GM23338 (cell line): ENCODE measurements at regions not wholly inside any gene's neighbourhood (a gene's known extent, or its start where the extent isn't known, plus 50 kb on each side); places are given as distances from the start of the nearest gene placed in this dataset.

Experiments used
- ATAC-seq: fragments of 200-7000 bp; cut with Tn5 transposase; 3 replicates; pipeline ENCODE4 v1.9.1; 2020
- DNase-seq: peaks from one replicate; pipeline ENCODE4 v3.0.0-alpha.2; 2015; ENCODE audit warnings: low spot score
- H2AFZ ChIP-seq: fragments of 200-600 bp; sonication (generic); 2 replicates; pipeline ENCODE4 v1.8.0; 2016; ENCODE audit warnings: antibody characterized with exemption, mild to moderate bottlenecking, moderate library complexity
- H3F3A ChIP-seq: fragments of 200-600 bp; sonication (generic); replicated peaks from 2 replicates; pipeline ENCODE4 v1.8.0; 2017; ENCODE audit warnings: antibody characterized with exemption, mixed run types, low read depth
- H3K27ac ChIP-seq: fragments of 200-600 bp; sonication (generic); 2 replicates; pipeline ENCODE4 v1.6.1; 2016; ENCODE audit warnings: low read depth
- H3K27me3 ChIP-seq: fragments of 200-600 bp; sonication (generic); 2 replicates; pipeline ENCODE4 v1.8.0; 2016; ENCODE audit warnings: mild to moderate bottlenecking, mixed run types, moderate library complexity; ENCODE audit not compliant: insufficient read depth
- H3K36me3 ChIP-seq: fragments of 200-600 bp; sonication (generic); 2 replicates; pipeline ENCODE4 v1.8.0; 2016; ENCODE audit warnings: mild to moderate bottlenecking; ENCODE audit not compliant: insufficient read depth
- H3K4me1 ChIP-seq: fragments of 200-600 bp; sonication (generic); 2 replicates; pipeline ENCODE4 v1.8.0; 2016; ENCODE audit warnings: mild to moderate bottlenecking, moderate library complexity; ENCODE audit not compliant: insufficient read depth
- H3K4me2 ChIP-seq: fragments of 200-600 bp; sonication (generic); 2 replicates; pipeline ENCODE4 v1.7.1; 2017; ENCODE audit warnings: mixed run types
- H3K4me3 ChIP-seq: fragments of 200-600 bp; sonication (generic); 2 replicates; pipeline ENCODE4 v1.6.1; 2016; ENCODE audit warnings: mixed run types
- H3K79me2 ChIP-seq: fragments of 200-600 bp; sonication (generic); replicated peaks from 2 replicates; pipeline ENCODE4 v1.8.0; 2017; ENCODE audit warnings: mild to moderate bottlenecking; ENCODE audit not compliant: insufficient read depth
- H3K9me2 ChIP-seq: fragments of 200-600 bp; sonication (generic); 2 replicates; pipeline ENCODE4 v1.8.0; 2017; ENCODE audit not compliant: insufficient read depth
- H4K20me1 ChIP-seq: fragments of 200-600 bp; sonication (generic); replicated peaks from 2 replicates; pipeline ENCODE4 v1.8.0; 2017; ENCODE audit warnings: mild to moderate bottlenecking; ENCODE audit not compliant: insufficient read depth
- H3K27ac Mint-ChIP-seq: 2 replicates; pipeline ENCODE4 v1.8.0; 2020; ENCODE audit warnings: inconsistent platforms, mild to moderate bottlenecking, moderate library complexity, mixed read lengths
- H3K27me3 Mint-ChIP-seq: 3 replicates; pipeline ENCODE4 v1.8.0; 2022; ENCODE audit warnings: low read depth, mild to moderate bottlenecking, moderate library complexity, mixed read lengths, inconsistent platforms; ENCODE audit not compliant: insufficient read depth, poor library complexity
- H3K36me3 Mint-ChIP-seq: 3 replicates; pipeline ENCODE4 v1.8.0; 2021; ENCODE audit warnings: low read depth, mild to moderate bottlenecking, inconsistent platforms, moderate library complexity, mixed read lengths
- H3K4me1 Mint-ChIP-seq: 3 replicates; pipeline ENCODE4 v1.8.0; 2020; ENCODE audit warnings: mild to moderate bottlenecking, inconsistent platforms, mixed read lengths
- H3K4me3 Mint-ChIP-seq: 3 replicates; pipeline ENCODE4 v1.8.0; 2021; ENCODE audit warnings: moderate library complexity, mild to moderate bottlenecking, inconsistent platforms, mixed read lengths
- H3K9me3 Mint-ChIP-seq: 3 replicates; pipeline ENCODE4 v1.8.0; 2020; ENCODE audit warnings: moderate library complexity, mild to moderate bottlenecking, inconsistent platforms, mixed read lengths
- CTCF ChIP-seq, 2 experiments: fragments of 200-600 bp in 1 of 2; sonication (generic) in 1 of 2; conservative IDR thresholded peaks; 2 replicates each; pipeline versions ENCODE4 v1.5.1 to v1.6.1; 2016 to 2017; ENCODE audit warnings: antibody characterized with exemption in 2 of 2, low read depth in 2 of 2, mild to moderate bottlenecking in 2 of 2, moderate library complexity in 1 of 2
- EZH2 ChIP-seq: fragments of 200-600 bp; sonication (generic); IDR thresholded peaks from one replicate; pipeline ENCODE4 v1.8.0; 2017; ENCODE audit warnings: antibody characterized with exemption, mild to moderate bottlenecking, low read depth; ENCODE audit not compliant: unreplicated experiment
- EZH2phosphoT487 ChIP-seq: fragments of 200-600 bp; sonication (generic); IDR thresholded peaks from one replicate; pipeline ENCODE4 v1.8.1; 2018; ENCODE audit warnings: antibody characterized with exemption; ENCODE audit not compliant: unreplicated experiment
- JUNB ChIP-seq: IDR thresholded peaks from one replicate; pipeline ENCODE4 v1.6.1; 2016; ENCODE audit warnings: antibody characterized with exemption; ENCODE audit not compliant: unreplicated experiment
- NANOG ChIP-seq: IDR thresholded peaks from 2 replicates; pipeline ENCODE4 v1.6.1; 2016; ENCODE audit warnings: antibody characterized with exemption, borderline replicate concordance
- POLR2AphosphoS5 ChIP-seq: IDR thresholded peaks from 2 replicates; pipeline ENCODE4 v1.6.1; 2016; ENCODE audit warnings: antibody characterized with exemption, low read depth
- REST ChIP-seq: IDR thresholded peaks from one replicate; pipeline ENCODE4 v1.6.1; 2018; ENCODE audit warnings: antibody characterized with exemption; ENCODE audit not compliant: unreplicated experiment
- ZNF114 ChIP-seq: fragments of 250-450 bp; sonication (Bioruptor Pico); IDR thresholded peaks from 2 replicates; pipeline ENCODE4 v1.5.0; 2020; ENCODE audit warnings: mild to moderate bottlenecking, moderate library complexity
- ZNF331 ChIP-seq: fragments of 250-450 bp; sonication (Bioruptor Pico); IDR thresholded peaks from 2 replicates; pipeline ENCODE4 v1.5.0; 2020; ENCODE audit warnings: low read depth, mild to moderate bottlenecking, moderate library complexity
- TF ChIP-seq, protein P1 (sequence below): fragments of 250-450 bp; sonication (Bioruptor Pico); IDR thresholded peaks from 2 replicates; pipeline ENCODE4 v1.5.0; 2020; ENCODE audit warnings: mild to moderate bottlenecking, moderate library complexity

- no peaks in the 10 kb centered on the region; the same call in 2 of the 3 replicates for H3K9me3 Mint-ChIP-seq
- H3K27me3 Mint-ChIP-seq = peaks cover 2% of the 10 kb centered on the region
- no peak for TF ChIP-seq ZNF114
- no peak for TF ChIP-seq CTCF (conservative IDR thresholded peaks at IDR 0.05; ENCODE audit: low read depth in 2 of 2)
- TF ChIP-seq EZH2phosphoT487 = no peak
- H3K27ac ChIP-seq = no peak overlapping the region
- H3K4me1 ChIP-seq = peaks cover 7% of the 10 kb centered on the region
- H3K4me3 ChIP-seq = no peak overlapping the region
- no peak overlapping the region for H3K27ac Mint-ChIP-seq
- no peak overlapping the region for H2AFZ ChIP-seq
- H3K4me2 ChIP-seq = no peak overlapping the region
- ATAC-seq (peak; percentile 88), DNase-seq (peak; percentile 2)
- H4K20me1 ChIP-seq = no peaks in the 10 kb centered on the region
- peaks cover 27% of the 10 kb centered on the region for H3K4me1 Mint-ChIP-seq
- H3K9me2 ChIP-seq = no peaks in the 10 kb centered on the region
- H3K36me3 Mint-ChIP-seq = no peaks in the 10 kb centered on the region
- H3F3A ChIP-seq = no peaks in the 10 kb centered on the region
- H3K79me2 ChIP-seq = no peaks in the 10 kb centered on the region
- H3K27me3 ChIP-seq = no peaks in the 10 kb centered on the region
- no peak overlapping the region for H3K4me3 Mint-ChIP-seq
- no peaks in the 10 kb centered on the region for H3K36me3 ChIP-seq
Observed at GRCh38 chrX:134715930-134716619, 57.8 kb upstream of the PLAC1 start.

GRCh38 chrX:134714633-134715110 is 56.4 kb upstream of the PLAC1 start:
- DNase-seq (no peak), ATAC-seq (no peak)
- no peak overlapping the region for H3K4me3 ChIP-seq
- H3K4me1 Mint-ChIP-seq = peaks cover 17% of the 10 kb centered on the region; the same call in 2 of the 3 replicates
- H3K4me1 ChIP-seq = peaks cover 7% of the 10 kb centered on the region
- no peaks in the 10 kb centered on the region for H3K27me3 Mint-ChIP-seq
- no peaks in the 10 kb centered on the region for H3K9me3 Mint-ChIP-seq
- no peak overlapping the region for H3K4me2 ChIP-seq
- H2AFZ ChIP-seq = no peak overlapping the region
- H3K9me2 ChIP-seq = no peaks in the 10 kb centered on the region
- H3K27ac ChIP-seq = no peak overlapping the region
- H3K79me2 ChIP-seq = no peaks in the 10 kb centered on the region
- no peaks in the 10 kb centered on the region for H3K36me3 Mint-ChIP-seq
- no peaks in the 10 kb centered on the region for H3K36me3 ChIP-seq
- no peaks in the 10 kb centered on the region for H4K20me1 ChIP-seq
- H3K27ac Mint-ChIP-seq = no peak overlapping the region
- H3K27me3 ChIP-seq = no peaks in the 10 kb centered on the region
- H3F3A ChIP-seq = no peaks in the 10 kb centered on the region
- no peak overlapping the region for H3K4me3 Mint-ChIP-seq
- no peak for TF ChIP-seq REST
- TF ChIP-seq, protein P1, sequence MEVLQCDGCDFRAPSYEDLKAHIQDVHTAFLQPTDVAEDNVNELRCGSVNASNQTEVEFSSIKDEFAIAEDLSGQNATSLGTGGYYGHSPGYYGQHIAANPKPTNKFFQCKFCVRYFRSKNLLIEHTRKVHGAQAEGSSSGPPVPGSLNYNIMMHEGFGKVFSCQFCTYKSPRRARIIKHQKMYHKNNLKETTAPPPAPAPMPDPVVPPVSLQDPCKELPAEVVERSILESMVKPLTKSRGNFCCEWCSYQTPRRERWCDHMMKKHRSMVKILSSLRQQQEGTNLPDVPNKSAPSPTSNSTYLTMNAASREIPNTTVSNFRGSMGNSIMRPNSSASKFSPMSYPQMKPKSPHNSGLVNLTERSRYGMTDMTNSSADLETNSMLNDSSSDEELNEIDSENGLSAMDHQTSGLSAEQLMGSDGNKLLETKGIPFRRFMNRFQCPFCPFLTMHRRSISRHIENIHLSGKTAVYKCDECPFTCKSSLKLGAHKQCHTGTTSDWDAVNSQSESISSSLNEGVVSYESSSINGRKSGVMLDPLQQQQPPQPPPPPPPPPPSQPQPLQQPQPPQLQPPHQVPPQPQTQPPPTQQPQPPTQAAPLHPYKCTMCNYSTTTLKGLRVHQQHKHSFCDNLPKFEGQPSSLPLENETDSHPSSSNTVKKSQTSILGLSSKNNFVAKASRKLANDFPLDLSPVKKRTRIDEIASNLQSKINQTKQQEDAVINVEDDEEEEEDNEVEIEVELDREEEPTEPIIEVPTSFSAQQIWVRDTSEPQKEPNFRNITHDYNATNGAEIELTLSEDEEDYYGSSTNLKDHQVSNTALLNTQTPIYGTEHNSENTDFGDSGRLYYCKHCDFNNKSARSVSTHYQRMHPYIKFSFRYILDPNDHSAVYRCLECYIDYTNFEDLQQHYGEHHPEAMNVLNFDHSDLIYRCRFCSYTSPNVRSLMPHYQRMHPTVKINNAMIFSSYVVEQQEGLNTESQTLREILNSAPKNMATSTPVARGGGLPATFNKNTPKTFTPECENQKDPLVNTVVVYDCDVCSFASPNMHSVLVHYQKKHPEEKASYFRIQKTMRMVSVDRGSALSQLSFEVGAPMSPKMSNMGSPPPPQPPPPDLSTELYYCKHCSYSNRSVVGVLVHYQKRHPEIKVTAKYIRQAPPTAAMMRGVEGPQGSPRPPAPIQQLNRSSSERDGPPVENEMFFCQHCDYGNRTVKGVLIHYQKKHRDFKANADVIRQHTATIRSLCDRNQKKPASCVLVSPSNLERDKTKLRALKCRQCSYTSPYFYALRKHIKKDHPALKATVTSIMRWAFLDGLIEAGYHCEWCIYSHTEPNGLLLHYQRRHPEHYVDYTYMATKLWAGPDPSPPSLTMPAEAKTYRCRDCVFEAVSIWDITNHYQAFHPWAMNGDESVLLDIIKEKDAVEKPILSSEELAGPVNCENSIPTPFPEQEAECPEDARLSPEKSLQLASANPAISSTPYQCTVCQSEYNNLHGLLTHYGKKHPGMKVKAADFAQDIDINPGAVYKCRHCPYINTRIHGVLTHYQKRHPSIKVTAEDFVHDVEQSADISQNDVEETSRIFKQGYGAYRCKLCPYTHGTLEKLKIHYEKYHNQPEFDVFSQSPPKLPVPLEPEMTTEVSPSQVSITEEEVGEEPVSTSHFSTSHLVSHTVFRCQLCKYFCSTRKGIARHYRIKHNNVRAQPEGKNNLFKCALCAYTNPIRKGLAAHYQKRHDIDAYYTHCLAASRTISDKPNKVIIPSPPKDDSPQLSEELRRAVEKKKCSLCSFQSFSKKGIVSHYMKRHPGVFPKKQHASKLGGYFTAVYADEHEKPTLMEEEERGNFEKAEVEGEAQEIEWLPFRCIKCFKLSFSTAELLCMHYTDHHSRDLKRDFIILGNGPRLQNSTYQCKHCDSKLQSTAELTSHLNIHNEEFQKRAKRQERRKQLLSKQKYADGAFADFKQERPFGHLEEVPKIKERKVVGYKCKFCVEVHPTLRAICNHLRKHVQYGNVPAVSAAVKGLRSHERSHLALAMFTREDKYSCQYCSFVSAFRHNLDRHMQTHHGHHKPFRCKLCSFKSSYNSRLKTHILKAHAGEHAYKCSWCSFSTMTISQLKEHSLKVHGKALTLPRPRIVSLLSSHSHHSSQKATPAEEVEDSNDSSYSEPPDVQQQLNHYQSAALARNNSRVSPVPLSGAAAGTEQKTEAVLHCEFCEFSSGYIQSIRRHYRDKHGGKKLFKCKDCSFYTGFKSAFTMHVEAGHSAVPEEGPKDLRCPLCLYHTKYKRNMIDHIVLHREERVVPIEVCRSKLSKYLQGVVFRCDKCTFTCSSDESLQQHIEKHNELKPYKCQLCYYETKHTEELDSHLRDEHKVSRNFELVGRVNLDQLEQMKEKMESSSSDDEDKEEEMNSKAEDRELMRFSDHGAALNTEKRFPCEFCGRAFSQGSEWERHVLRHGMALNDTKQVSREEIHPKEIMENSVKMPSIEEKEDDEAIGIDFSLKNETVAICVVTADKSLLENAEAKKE (CRISPR knock-in tag) = no peak
- no peak for TF ChIP-seq EZH2
- TF ChIP-seq POLR2AphosphoS5 = no peak
- TF ChIP-seq NANOG = no peak
- TF ChIP-seq JUNB = no peak
- TF ChIP-seq EZH2phosphoT487 = no peak
- no peak for TF ChIP-seq ZNF331 (CRISPR knock-in tag)
